Ovary (tissue), 7 donors: ENCODE measurements at regions not wholly inside any gene's neighbourhood (a gene's known extent, or its start where the extent isn't known, plus 50 kb on each side); places are given as distances from the start of the nearest gene placed in this dataset.

Source experiments
- DNase-seq, 5 donors: peaks; one replicate each; pipeline ENCODE4 v3.0.0-alpha.2; 2019 to 2020
- H3K27ac ChIP-seq, 2 donors: fragments of 200-600 bp; one replicate each; pipeline versions ENCODE4 v1.5.1 to v1.8.0; 2019 to 2022
- H3K27me3 ChIP-seq: fragments of 200-600 bp; one replicate; pipeline ENCODE4 v1.8.0; 2022
- H3K36me3 ChIP-seq: fragments of 200-600 bp; sonication (generic); one replicate; pipeline ENCODE4 v1.5.1; 2019
- H3K4me1 ChIP-seq: one replicate; pipeline ENCODE4 v1.8.1; 2013; ENCODE audit warnings: mild to moderate bottlenecking, moderate library complexity; ENCODE audit not compliant: insufficient read depth
- H3K4me3 ChIP-seq: fragments of 200-600 bp; sonication (generic); one replicate; pipeline ENCODE4 v1.5.1; 2017
- H3K9me3 ChIP-seq, 2 donors: fragments of 200-600 bp in 1 of 2; sonication (generic) in 1 of 2; one replicate each; pipeline versions ENCODE4 v1.5.1 to v1.8.1; 2013 to 2019; ENCODE audit warnings: mild to moderate bottlenecking in 1 of 2, moderate library complexity in 1 of 2
- CTCF ChIP-seq, 3 donors: fragments of 450-650 bp in 2 of 3; fragments of 200-600 bp in 1 of 3; IDR thresholded peaks; one replicate each; pipeline versions ENCODE4 v1.5.1 to v1.8.0; 2016 to 2022; ENCODE audit warnings: antibody characterized with exemption in 3 of 3, mild to moderate bottlenecking in 1 of 3
- EP300 ChIP-seq: sonication (generic); formaldehyde crosslinking; IDR thresholded peaks from one replicate; pipeline ENCODE4 v1.6.1; 2017; ENCODE audit warnings: antibody characterized with exemption
- POLR2A ChIP-seq: fragments of 450-650 bp; IDR thresholded peaks from one replicate; pipeline ENCODE4 v1.6.1; 2017; ENCODE audit warnings: antibody characterized with exemption, mild to moderate bottlenecking, moderate library complexity
- WGBS, 3 donors: extraction: QIAGEN DNeasy Blood & Tissue Kit in 1 of 3; methylation state at CpG; one replicate each; pipeline versions ENCODE4 v1.1.5 to v1.1.7; 2013 to 2017; 5-methylcytosine and 5-hydroxymethylcytosine counted together
- intact Hi-C, 4 donors: fragments of 100-400 bp; cut with DNase I; formaldehyde crosslinking; loops; one replicate each; pipeline versions ENCODE4 v1.11.0 to v1.15.1; 2022 to 2023
- donor health status: DM: no; HTN: no; CAD: no; lungs with moderate emphysema.
- donor health status: DM: no; HTN: no; CAD: no.
- donor health status: Bipolar disorder and iron deficiency.
- donor health status: DM: no; HTN: no; CAD: no.
- donor health status: DM: yes; HTN: yes; CAD: no.

GRCh38 chr18:78309924-78310323, 669.7 kb upstream of the SALL3 start:
- intact Hi-C loops: no loop called here

GRCh38 chr18:78319264-78319663, 660.4 kb upstream of the SALL3 start:
- WGBS, 3 donors: 85 to 92% (median 87%) methylated on average over 15 of the region's 15 CpGs
- DNase-seq: no peak
- intact Hi-C loops: no loop called here

More at GRCh38 chr18:78309924-78310323, 669.7 kb upstream of the SALL3 start:
- DNase-seq: no peak
- no peaks in the 10 kb centered on the region for H3K4me1 ChIP-seq
- H3K4me3 ChIP-seq: no peak overlapping the region
- no peak overlapping the region for H3K27ac ChIP-seq
- no peaks in the 10 kb centered on the region for H3K27me3 ChIP-seq
- TF ChIP-seq CTCF (IDR thresholded peaks at IDR 0.05) (no peak), POLR2A (no peak), EP300 (no peak)
- 29 to 41% (median 29%) methylated on average over 8 of the region's 8 CpGs for WGBS, 3 donors
- no peaks in the 10 kb centered on the region for H3K36me3 ChIP-seq
- no peaks in the 10 kb centered on the region for H3K9me3 ChIP-seq

GRCh38 chr18:78319961-78320360, 659.7 kb upstream of the SALL3 start:
- H3K9me3 ChIP-seq: no peaks in the 10 kb centered on the region
- WGBS, 3 donors: 65 to 76% (median 75%) methylated on average over 10 of the region's 10 CpGs
- DNase-seq: no peak
- no peak overlapping the region for H3K4me3 ChIP-seq
- no peaks in the 10 kb centered on the region for H3K4me1 ChIP-seq
- H3K27ac ChIP-seq: no peak overlapping the region
- H3K36me3 ChIP-seq: no peaks in the 10 kb centered on the region
- intact Hi-C loops: no loop called here
- no peaks in the 10 kb centered on the region for H3K27me3 ChIP-seq
- TF ChIP-seq CTCF (IDR thresholded peaks at IDR 0.05): no peak
- TF ChIP-seq POLR2A: no peak
- no peak for TF ChIP-seq EP300

More at GRCh38 chr18:78319264-78319663, 660.4 kb upstream of the SALL3 start:
- no peaks in the 10 kb centered on the region for H3K36me3 ChIP-seq
- TF ChIP-seq EP300 (no peak), CTCF (IDR thresholded peaks at IDR 0.05) (no peak), POLR2A (no peak)
- H3K27ac ChIP-seq: no peak overlapping the region
- no peaks in the 10 kb centered on the region for H3K9me3 ChIP-seq
- H3K4me3 ChIP-seq: no peak overlapping the region
- H3K27me3 ChIP-seq: no peaks in the 10 kb centered on the region
- no peaks in the 10 kb centered on the region for H3K4me1 ChIP-seq

- Histone ChIP-seq H3K4me1 (no peaks in the 10 kb centered on the region), H3K27ac (no peak overlapping the region), H3K4me3 (no peak overlapping the region), H3K36me3 (no peaks in the 10 kb centered on the region), H3K27me3 (no peaks in the 10 kb centered on the region), H3K9me3 (no peaks in the 10 kb centered on the region)
- no peak for DNase-seq
- 8 to 43% (median 12%) methylated on average over 6 of the region's 6 CpGs for WGBS, 3 donors
- intact Hi-C loops: no loop called here
- no peak for TF ChIP-seq CTCF (IDR thresholded peaks at IDR 0.05)
- no peak for TF ChIP-seq EP300
- TF ChIP-seq POLR2A: no peak
Measured at GRCh38 chr18:78321402-78321801, 658.2 kb upstream of the SALL3 start.
